Testis (tissue), 2 donors: ENCODE measurements at regions not wholly inside any gene's neighbourhood (a gene's known extent, or its start where the extent isn't known, plus 50 kb on each side); places are given as distances from the start of the nearest gene placed in this dataset.

Experiments used
- CTCF ChIP-seq, 3 experiments: fragments of 450-650 bp in 2 of 3; fragments of 200-600 bp in 1 of 3; sonication (generic) in 1 of 3; IDR thresholded peaks; one replicate each; pipeline ENCODE4 v1.5.1; 2016 to 2019; ENCODE audit warnings: antibody characterized with exemption in 3 of 3, mild to moderate bottlenecking in 2 of 3, moderate library complexity in 1 of 3
- POLR2A ChIP-seq: fragments of 450-650 bp; IDR thresholded peaks from one replicate; pipeline ENCODE4 v1.6.1; 2017; ENCODE audit warnings: antibody characterized with exemption, mild to moderate bottlenecking, moderate library complexity

- TF ChIP-seq CTCF (IDR thresholded peaks at IDR 0.05), result no peak
- TF ChIP-seq POLR2A, result no peak
Measured at GRCh38 chr5:124909734-124910133, 163.3 kb upstream of the ZNF608 start.
